Vagina (tissue), 2 donors: ENCODE measurements at regions not wholly inside any gene's neighbourhood (a gene's known extent, or its start where the extent isn't known, plus 50 kb on each side); places are given as distances from the start of the nearest gene placed in this dataset.
A peak's percentile ranks its signal among the peaks of the same experiment; 100 is the strongest.
"Not testable (repeated sequence)": the region's sequence is repeated elsewhere in the genome, so short reads cannot be mapped to it uniquely, and the experiment has no call there.

Source experiments
- DNase-seq, 2 donors: peaks; one replicate each; pipeline ENCODE4 v3.0.0-alpha.2; 2017; ENCODE audit errors: extremely low spot score in 2 of 2
- H3K27ac ChIP-seq: fragments of 200-600 bp; sonication (generic); one replicate; pipeline ENCODE4 v1.5.1; 2019
- H3K27me3 ChIP-seq: fragments of 200-600 bp; sonication (generic); one replicate; pipeline ENCODE4 v1.5.1; 2019
- H3K36me3 ChIP-seq, 2 donors: fragments of 200-600 bp; sonication (generic); one replicate each; pipeline ENCODE4 v1.5.1; 2017 to 2019
- H3K4me1 ChIP-seq: fragments of 200-600 bp; sonication (generic); one replicate; pipeline ENCODE4 v1.5.1; 2019
- H3K4me3 ChIP-seq, 2 donors: fragments of 200-600 bp; sonication (generic); 1 replicate in 1 of 2; 2 replicates in 1 of 2; pipeline ENCODE4 v1.5.1; 2016 to 2019
- H3K9me3 ChIP-seq: fragments of 200-600 bp; sonication (generic); one replicate; pipeline ENCODE4 v1.5.1; 2019
- CTCF ChIP-seq, 3 experiments: fragments of 450-650 bp in 2 of 3; fragments of 200-600 bp in 1 of 3; sonication (generic) in 1 of 3; IDR thresholded peaks; one replicate each; pipeline ENCODE4 v1.5.1; 2017 to 2019; ENCODE audit warnings: antibody characterized with exemption in 3 of 3, mild to moderate bottlenecking in 2 of 3, moderate library complexity in 2 of 3
- POLR2A ChIP-seq, 2 donors: fragments of 450-650 bp; IDR thresholded peaks; one replicate each; pipeline ENCODE4 v1.6.1; 2017; ENCODE audit warnings: antibody characterized with exemption in 2 of 2, mild to moderate bottlenecking in 2 of 2, moderate library complexity in 2 of 2
- POLR2AphosphoS5 ChIP-seq, 2 donors: sonication (generic); formaldehyde crosslinking; IDR thresholded peaks; one replicate each; pipeline ENCODE4 v1.9.0; 2017; ENCODE audit warnings: antibody characterized with exemption in 2 of 2, mild to moderate bottlenecking in 2 of 2, low read depth in 1 of 2; ENCODE audit not compliant: insufficient read depth in 1 of 2
- intact Hi-C: fragments of 100-400 bp; cut with DNase I; formaldehyde crosslinking; loops from one replicate; pipeline ENCODE4 v1.15.1; 2023

- H3K9me3 ChIP-seq, result no peaks in the 10 kb centered on the region
- H3K4me1 ChIP-seq, result no peaks in the 10 kb centered on the region
- H3K27me3 ChIP-seq, result no peaks in the 10 kb centered on the region
- H3K27ac ChIP-seq, result no peak overlapping the region
- DNase-seq, result no peak
- TF ChIP-seq POLR2A (IDR thresholded peaks at IDR 0.05) (no peak), POLR2AphosphoS5 (IDR thresholded peaks at IDR 0.05; ENCODE audit: insufficient read depth in 1 of 2, low read depth in 1 of 2) (no peak), CTCF (IDR thresholded peaks at IDR 0.05) (no peak)
- no peak overlapping the region for H3K4me3 ChIP-seq
- no peaks in the 10 kb centered on the region for H3K36me3 ChIP-seq
- intact Hi-C loops, result no loop called here
Observed at GRCh38 chr1:187063271-187063670, 234.5 kb downstream of the PLA2G4A start.

DNA sequence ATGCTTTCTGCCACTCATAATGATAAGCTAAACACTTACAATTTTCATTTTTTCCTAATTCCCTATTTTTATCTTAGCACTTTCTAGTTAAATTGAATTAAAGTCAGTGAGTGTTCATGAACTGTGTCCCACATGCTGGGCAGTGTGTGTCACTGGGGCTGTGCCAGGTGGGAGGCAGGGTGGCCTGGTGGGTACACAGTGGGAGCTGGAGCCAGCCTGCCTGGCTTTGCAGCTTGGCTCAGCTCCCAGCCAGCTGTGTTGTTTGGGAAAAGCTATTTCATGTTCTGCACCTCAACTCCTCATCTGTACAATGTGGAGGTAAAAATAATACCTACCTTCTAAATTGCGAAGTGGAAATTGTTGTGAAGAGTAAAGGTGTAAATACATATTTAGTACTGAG, 238.4 kb downstream of the PLA2G4A start:
- H3K4me3 ChIP-seq, result no peak overlapping the region
- no peaks in the 10 kb centered on the region for H3K9me3 ChIP-seq
- H3K27ac ChIP-seq, result no peak overlapping the region
- intact Hi-C loops, result no loop called here
- H3K36me3 ChIP-seq, result no peaks in the 10 kb centered on the region
- no peak for DNase-seq
- TF ChIP-seq POLR2AphosphoS5 (IDR thresholded peaks at IDR 0.05; ENCODE audit: insufficient read depth in 1 of 2, low read depth in 1 of 2) (no peak), POLR2A (IDR thresholded peaks at IDR 0.05) (no peak), CTCF (IDR thresholded peaks at IDR 0.05) (no peak)
- H3K4me1 ChIP-seq, result no peaks in the 10 kb centered on the region
- no peaks in the 10 kb centered on the region for H3K27me3 ChIP-seq

DNA sequence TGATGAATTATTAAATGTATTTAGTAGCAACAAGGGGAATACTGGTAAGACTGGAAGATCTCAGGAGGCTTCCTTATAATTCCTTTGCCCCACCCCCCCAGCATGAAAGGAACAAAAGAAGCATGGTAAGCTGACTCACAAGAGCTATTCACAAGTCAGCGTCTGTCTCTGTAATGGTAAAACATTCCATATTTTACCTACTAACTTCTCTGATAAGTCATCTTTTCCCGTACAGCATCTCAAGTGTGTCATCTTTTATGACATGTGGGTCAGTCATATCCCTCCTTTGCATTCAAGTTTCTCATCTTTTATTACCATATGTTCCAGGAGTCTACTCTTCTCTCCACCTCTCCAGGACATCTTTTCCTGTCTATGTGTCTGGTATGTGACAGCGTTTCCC, 241.3 kb downstream of the PLA2G4A start:
- no peak overlapping the region for H3K4me3 ChIP-seq
- no peak for DNase-seq
- H3K36me3 ChIP-seq, result no peaks in the 10 kb centered on the region
- intact Hi-C loops, result no loop called here
- no peaks in the 10 kb centered on the region for H3K9me3 ChIP-seq
- no peak overlapping the region for H3K27ac ChIP-seq
- no peaks in the 10 kb centered on the region for H3K27me3 ChIP-seq
- no peaks in the 10 kb centered on the region for H3K4me1 ChIP-seq
- TF ChIP-seq CTCF (IDR thresholded peaks at IDR 0.05), result no peak

- intact Hi-C loops, H3K27me3 ChIP-seq, H3K4me1 ChIP-seq, H3K9me3 ChIP-seq, H3K27ac ChIP-seq, DNase-seq, H3K36me3 ChIP-seq: not testable (repeated sequence)
- H3K4me3 ChIP-seq, result peak overlapping the region in 1 of 2 donors; percentile 4
Observed at GRCh38 chr1:187072262-187073034, 243.7 kb downstream of the PLA2G4A start.

- H3K27me3 ChIP-seq, intact Hi-C loops, H3K36me3 ChIP-seq, H3K9me3 ChIP-seq, DNase-seq, H3K4me1 ChIP-seq, H3K27ac ChIP-seq: not testable (repeated sequence)
- H3K4me3 ChIP-seq, result peak overlapping the region in 1 of 2 donors; percentile 4
Observed at GRCh38 chr1:187073035-187073560, 244.3 kb downstream of the PLA2G4A start.

DNA sequence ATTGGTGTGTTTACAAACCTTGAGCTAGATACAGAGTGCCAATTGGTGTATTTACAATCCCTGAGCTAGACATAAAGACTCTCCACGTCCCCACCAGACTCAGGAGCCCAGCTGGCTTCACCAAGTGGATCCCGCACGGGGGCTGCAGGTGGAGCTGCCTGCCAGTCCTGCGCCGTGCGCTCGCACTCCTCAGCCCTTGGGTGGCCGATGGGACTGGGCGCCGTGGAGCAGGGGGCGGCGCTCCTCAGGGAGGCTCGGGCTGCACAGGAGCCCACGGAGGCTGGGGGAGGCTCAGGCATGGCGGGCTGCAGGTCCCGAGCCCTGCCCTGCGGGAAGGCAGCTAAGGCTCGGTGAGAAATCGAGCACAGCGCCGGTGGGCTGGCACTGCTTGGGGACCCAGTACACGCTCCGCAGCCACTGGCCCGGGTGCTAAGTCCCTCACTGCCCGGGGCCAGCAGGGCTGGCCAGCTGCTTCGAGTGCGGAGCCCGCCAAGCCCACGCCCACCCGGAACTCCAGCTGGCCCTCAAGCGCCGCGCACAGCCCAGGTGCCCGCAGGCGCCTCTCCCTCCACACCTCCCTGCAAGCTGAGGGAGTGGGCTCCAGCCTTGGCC, 245.0 kb downstream of the PLA2G4A start:
- DNase-seq, H3K9me3 ChIP-seq, H3K4me1 ChIP-seq, intact Hi-C loops, H3K36me3 ChIP-seq, H3K27ac ChIP-seq, H3K4me3 ChIP-seq, H3K27me3 ChIP-seq: not testable (repeated sequence)
